HEK293 (cell line): ENCODE measurements at regions not wholly inside any gene's neighbourhood (a gene's known extent, or its start where the extent isn't known, plus 50 kb on each side); places are given as distances from the start of the nearest gene placed in this dataset.

Experiments
- CTCF ChIP-seq: fragments of 450-650 bp; formaldehyde crosslinking; IDR thresholded peaks from 2 replicates; pipeline ENCODE4 v1.5.1; 2016; ENCODE audit warnings: missing biosample characterization, missing genetic modification characterization
- KLF9 ChIP-seq: fragments of 450-650 bp; formaldehyde crosslinking; IDR thresholded peaks from 2 replicates; pipeline ENCODE4 v1.5.1; 2016; ENCODE audit warnings: missing biosample characterization, missing genetic modification characterization, low read depth
- ZBTB7A ChIP-seq: fragments of 450-650 bp; formaldehyde crosslinking; IDR thresholded peaks from 2 replicates; pipeline ENCODE4 v1.5.1; 2016; ENCODE audit warnings: low read depth, missing biosample characterization, missing genetic modification characterization
- ZNF558 ChIP-seq: fragments of 450-650 bp; formaldehyde crosslinking; IDR thresholded peaks from 2 replicates; pipeline ENCODE4 v1.5.1; 2016; ENCODE audit warnings: missing biosample characterization, missing genetic modification characterization
- ZNF610 ChIP-seq: fragments of 450-650 bp; formaldehyde crosslinking; IDR thresholded peaks from 2 replicates; pipeline ENCODE4 v1.5.1; 2016; ENCODE audit warnings: missing biosample characterization, missing genetic modification characterization, borderline replicate concordance
- TF ChIP-seq, protein P1 (sequence below): fragments of 450-650 bp; formaldehyde crosslinking; IDR thresholded peaks from 2 replicates; pipeline ENCODE4 v1.5.1; 2016; ENCODE audit warnings: missing biosample characterization, missing genetic modification characterization, low read depth

GRCh38 chr12:93944911-93945310 lies 203.5 kb upstream of the PLXNC1 start:
- TF ChIP-seq, protein P1, sequence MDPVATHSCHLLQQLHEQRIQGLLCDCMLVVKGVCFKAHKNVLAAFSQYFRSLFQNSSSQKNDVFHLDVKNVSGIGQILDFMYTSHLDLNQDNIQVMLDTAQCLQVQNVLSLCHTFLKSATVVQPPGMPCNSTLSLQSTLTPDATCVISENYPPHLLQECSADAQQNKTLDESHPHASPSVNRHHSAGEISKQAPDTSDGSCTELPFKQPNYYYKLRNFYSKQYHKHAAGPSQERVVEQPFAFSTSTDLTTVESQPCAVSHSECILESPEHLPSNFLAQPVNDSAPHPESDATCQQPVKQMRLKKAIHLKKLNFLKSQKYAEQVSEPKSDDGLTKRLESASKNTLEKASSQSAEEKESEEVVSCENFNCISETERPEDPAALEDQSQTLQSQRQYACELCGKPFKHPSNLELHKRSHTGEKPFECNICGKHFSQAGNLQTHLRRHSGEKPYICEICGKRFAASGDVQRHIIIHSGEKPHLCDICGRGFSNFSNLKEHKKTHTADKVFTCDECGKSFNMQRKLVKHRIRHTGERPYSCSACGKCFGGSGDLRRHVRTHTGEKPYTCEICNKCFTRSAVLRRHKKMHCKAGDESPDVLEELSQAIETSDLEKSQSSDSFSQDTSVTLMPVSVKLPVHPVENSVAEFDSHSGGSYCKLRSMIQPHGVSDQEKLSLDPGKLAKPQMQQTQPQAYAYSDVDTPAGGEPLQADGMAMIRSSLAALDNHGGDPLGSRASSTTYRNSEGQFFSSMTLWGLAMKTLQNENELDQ (tag by site-specific recombination): no peak
- TF ChIP-seq ZNF610 (tag by site-specific recombination): no peak
- TF ChIP-seq CTCF (tag by site-specific recombination): no peak
- no peak for TF ChIP-seq KLF9 (tag by site-specific recombination)
- TF ChIP-seq ZBTB7A (tag by site-specific recombination): no peak
- TF ChIP-seq ZNF558 (tag by site-specific recombination): no peak
